Amygdala (tissue), 56 donors: ENCODE measurements at regions not wholly inside any gene's neighbourhood (a gene's known extent, or its start where the extent isn't known, plus 50 kb on each side); places are given as distances from the start of the nearest gene placed in this dataset.

Source experiments
- DNase-seq, 56 donors: peaks; one replicate each; lab custom pipeline; 2025; lab: John Stamatoyannopoulos, UW

DNA sequence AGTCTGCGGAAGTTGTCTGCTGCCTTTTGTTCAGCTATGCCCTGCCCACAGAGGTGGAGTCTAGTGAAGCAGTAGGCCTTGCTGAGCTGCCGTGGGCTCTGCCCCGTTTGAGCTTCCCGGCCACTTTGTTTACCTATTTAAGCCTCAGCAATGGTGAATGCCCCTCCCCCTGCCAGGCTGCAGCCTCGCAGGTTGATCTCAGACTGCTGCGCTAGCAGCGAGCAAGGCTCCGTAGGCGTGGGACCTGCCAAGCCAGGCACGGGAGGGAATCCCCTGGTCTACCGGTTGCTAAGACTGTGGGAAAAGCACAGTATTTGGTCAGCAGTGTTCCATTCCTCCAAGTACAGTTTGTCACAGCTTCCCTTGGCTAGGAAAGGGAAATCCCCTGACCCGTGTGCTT is 143.6 kb downstream of the DYRK2 start:
- no peak for DNase-seq

DNA sequence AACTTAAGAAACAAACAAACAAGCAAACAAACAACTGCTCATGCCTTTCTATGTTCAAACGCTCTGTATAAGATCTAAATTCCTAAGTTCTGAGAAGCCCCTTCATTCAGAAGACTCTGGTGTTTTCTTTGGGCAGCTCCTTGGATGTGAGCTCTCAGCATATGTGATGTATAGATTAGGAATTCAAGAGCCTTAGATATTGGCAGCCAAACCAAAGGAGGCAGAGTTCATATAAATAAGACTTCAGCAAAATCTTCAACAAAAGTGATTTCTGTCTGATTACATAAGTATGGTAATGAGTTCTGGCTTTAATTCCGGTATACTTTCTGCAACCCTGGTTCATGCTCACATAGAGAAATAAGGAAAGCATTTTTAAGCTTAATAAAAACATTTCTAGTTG is 145.6 kb downstream of the DYRK2 start:
- no peak for DNase-seq

DNA sequence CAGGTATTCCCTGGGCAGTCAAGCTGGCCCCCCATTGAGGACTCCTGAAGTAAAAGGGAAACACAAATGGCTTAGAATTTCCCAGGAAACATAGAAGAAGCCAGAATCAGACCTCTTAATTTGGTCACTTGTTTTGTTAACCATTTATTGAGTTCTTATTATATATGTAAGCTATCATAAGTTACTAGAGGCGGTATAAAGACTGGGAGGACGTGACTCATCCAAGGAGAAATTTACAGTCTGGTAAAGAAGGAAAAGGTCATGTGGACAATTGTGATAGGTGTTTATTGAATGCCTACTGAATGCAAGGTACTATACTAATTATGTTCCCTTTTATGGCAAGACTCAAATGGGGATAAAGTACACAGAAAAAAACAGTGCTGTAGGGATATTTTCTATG is 146.7 kb downstream of the DYRK2 start:
- no peak for DNase-seq

DNA sequence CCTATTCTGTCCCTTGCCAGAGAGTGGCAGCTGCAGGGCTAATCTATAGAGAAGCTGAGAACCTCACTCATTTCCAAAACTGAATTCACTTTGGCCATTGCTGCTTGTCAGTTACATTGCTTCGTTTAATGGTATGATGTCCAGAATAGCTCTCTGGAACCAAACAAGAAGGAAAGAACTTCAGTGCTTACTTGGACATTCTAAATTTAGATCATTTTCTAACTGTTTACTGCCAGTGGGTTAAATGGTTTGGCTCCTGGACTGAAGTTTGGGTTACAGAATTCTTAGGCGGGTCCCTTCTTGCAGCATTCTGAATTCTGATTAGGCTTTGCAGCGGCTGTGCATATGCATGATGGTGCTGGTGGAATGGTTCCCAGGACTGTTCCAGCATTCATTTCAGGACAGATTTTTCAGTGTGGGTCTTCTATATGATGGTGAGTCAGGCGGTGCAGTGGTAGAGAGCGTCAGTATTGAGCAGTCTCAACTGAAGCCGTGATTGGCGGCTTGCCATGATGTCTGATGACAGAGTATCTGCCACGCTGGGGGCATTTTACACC is 148.7 kb downstream of the DYRK2 start:
- DNase-seq: peak in 4 of 56 donors; percentile 2 to 16 (median 11)

DNA sequence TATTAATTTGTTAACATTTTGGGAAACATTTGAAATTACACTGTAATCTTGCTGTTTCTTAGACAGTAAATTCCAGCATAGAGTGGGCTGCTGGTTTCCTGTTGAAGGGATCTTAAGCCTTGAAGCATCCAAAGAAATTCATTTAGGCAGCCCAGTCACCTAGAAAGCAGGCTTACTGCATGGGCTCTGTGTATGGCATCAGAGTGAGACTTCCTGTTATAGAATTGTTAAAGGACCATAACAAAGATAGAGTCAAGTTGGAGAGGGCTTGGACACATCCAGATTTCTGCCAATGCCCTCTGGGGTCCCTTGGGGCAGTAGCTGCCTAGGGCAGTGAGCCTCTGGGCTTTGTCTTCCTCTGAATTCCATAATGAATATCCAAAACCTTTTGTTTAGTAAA is 149.2 kb downstream of the DYRK2 start:
- no peak for DNase-seq

DNA sequence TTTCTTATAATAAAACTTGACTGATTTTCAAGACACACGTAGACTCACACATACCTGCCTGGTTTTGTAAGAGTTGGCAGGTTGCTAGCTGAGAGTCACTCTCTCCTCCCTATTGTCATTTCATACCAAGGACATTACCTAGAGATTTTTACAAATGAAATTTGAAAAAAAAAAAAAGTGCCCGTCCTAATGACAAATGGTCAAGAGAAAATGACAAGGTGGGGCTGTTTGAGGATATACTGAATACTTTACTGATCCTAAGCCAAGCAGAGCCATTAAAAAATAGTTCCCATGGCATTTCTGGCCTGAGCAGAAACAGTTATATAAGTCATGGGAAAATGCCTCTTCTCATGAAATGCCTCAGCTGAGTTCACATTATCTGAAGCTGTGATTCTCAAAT is 150.2 kb downstream of the DYRK2 start:
- DNase-seq: no peak

DNA sequence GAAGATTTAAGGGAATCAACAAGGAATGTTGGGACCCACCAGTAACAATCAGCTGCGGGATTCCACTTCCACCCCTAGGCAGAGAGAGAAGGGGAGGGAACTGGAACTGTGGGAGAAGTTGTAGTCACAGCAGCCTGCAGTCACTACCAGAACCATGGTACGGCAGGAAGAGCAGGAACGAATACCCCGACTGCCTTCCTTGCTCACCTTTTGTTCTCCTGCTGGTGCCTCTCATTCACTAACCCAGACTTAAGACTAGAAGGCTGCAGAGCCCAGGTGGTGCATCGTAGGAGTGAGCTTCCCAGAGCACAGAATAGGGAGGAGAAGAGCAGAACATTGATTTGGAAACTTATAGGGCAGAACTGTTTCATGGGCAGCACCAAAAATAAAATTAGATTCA is 154.2 kb downstream of the DYRK2 start:
- no peak for DNase-seq

DNA sequence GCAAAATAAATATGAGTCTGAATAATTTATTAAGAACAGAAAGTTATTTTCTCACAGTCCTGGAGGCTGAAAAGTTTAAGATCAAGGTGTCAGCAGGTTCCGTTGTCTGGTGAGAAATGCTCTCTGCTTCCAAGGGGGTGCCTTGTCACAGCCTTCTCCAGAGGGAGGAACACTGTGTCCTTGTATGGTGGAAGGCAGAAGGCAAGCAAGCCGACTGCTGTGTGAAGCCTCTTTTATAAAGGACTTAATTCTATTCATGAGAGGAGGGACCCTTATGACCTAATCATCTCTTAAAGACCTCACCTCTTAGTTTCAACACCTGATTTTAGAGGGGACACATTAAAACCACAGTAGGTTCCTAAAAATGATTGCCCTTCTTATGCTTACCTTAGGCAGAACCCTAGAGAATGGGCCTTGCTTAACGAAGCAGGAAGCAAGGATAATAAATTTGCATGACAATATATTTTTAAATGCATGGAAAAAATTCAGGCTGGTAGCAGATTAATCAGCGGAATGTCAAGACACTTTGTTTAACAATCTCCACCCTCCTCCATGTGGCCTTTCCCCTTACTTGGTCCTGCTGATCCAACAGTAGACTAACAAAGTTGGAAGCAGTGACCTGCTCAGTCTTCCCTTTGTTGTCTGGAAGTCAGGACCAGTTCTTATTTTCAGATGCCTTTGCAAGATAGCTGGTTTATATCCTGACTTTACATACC is 154.9 kb downstream of the DYRK2 start:
- DNase-seq: no peak

DNA sequence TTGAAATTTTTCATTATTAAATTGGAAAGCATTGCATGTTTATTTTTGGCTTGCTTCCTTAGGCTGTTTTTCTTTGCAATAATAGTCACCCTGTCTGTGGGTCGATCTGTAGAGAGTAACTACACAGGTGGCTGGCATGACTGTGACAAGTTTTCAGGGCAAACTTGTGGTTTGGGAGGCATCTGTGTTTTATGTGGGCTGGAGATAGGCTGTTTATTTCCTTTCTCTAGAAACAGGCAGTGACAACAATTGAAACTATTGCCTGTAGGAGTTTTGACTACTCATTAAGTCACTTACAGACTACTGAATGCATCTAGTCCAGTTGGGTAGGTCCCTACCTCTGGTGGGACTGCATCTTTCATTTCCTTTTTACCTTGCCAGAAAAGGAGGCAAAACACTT is 155.6 kb downstream of the DYRK2 start:
- DNase-seq: peak in 1 of 56 donors; percentile 12

DNA sequence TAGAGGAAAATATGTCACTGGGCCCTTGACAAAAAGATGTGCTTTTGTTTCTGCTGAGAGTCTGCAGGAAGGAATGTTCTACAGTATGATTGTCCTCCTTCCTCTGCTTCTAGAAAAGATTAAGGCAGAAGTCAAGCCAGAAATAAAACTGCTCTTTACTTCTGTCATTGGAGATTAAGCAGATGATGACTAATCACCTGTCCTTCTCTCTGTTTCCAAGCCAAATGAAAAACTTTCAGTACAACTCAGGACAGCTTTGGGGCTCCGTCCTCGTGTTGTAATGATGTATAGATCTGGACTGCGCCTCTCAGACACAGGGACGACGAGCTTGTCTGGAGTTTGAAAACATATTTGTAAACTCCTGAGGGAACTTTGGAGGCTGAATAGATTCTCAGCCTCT is 159.3 kb downstream of the DYRK2 start:
- no peak for DNase-seq

DNA sequence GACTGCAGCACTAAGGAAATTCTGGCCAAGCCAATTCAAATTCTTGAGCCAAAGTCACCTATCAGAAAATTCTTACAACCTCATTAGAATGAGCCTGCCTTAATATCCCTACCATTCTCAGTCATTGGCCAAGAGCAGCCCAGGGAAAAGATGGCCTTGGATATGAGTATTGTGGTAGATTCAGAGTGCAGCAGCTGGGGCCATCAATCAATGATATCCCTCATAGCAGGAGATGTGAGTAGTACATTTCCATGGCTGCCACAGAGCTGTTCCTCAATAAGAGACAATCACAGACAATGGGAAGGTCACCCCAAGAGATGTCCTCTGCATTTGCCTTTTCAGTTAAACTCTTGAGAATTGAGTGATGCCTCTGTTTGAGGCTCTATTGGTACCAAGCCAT is 161.6 kb downstream of the DYRK2 start:
- no peak for DNase-seq

DNA sequence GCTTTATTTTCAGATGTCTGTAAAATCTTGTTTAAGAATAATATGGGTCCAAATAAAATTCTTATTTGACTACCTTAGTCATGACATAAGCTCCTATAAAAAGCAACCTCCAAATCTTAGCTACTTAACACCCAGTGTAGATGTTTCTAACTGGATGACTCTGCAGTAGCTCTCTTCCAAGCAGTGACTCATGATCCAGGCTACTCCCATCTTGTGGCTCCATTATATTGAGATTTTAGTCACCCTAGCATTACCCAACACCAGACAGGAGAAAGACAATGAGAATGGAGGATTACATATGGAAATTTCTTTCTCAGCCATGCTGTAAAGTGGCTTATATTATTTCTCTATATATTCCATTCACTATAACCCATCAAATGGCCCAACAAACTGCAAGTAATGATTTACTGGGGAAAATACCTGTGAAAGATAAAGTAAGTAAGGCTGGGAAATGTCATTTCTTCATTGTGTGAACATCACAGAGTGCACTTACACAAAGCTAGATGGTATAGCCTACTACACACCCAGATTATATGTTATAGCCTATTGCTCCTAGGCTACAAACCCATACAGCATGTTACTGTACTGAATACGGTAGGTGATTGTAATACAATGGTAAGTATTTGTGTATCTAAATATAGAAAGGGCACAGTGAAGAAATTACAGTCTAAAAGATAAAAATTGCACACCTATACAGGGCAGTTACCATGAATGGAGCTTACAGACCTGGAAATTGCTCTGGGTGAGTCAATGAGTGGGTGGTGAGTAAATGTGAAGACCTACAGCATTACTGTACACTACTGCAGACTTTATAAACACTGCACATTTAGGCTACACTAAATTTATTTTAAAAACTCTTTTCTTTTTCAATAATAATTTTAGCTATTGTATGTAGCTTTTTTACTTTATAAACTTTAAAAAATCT is 163.2 kb downstream of the DYRK2 start:
- DNase-seq: no peak

DNA sequence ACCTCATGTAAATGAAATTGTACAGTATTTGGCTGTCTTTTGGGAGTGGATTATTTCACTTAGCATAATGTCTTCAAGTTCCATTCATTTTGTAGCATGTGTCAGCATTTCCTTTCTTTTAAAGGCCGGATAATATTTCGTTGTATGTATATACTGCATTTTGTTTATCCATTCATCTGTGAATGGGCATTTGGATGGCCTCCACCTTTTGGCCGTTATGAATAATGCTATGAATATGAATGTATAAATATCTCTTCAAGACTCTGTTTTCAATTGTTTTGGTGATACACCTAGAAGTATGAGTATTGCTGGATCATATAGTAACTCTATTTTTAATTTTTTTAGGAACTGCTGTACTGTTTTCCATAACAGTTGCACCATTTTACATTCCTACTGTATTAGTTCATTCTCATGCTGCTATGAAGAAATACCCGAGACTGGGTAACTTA is 164.9 kb downstream of the DYRK2 start:
- no peak for DNase-seq

DNA sequence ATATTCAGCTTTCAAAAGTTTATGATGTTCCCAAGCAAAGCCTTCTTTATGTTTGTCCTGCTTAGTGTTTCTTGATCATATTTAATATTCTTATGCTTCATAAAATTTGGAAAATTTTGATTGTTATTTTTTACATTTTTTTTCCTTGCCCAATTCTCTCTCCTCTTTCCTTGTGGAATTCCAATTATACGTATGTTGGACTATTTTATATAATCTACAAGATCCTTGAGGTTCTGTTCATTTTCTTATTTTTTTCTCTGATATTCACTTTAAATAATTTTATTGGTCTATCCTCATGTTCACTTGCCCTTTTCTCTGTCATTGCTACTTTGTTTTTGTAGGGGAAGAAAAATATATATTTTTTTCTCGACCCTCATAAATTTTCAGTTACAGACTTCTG is 167.7 kb downstream of the DYRK2 start:
- DNase-seq: no peak

DNA sequence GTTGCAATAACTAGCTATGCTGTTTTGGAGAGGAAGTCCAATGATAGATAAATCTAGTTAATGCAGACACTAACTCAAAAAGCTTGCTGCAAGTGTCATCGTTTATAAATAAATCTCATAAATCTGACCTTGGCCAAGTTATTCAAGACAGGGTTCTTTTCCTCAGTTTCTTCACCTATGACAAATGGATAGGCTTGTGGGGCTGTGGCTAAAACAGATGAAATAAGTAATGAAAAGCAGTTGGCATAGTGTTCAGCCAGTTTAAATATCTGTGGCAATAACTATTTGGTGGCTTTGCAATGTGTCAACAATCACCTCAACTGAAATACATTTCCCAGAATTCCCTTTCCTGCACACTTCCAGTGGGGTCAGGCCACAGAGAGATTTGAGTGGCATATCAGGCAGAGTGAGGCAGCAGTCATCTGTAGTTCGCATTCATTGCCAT is 169.9 kb downstream of the DYRK2 start:
- DNase-seq: no peak

DNA sequence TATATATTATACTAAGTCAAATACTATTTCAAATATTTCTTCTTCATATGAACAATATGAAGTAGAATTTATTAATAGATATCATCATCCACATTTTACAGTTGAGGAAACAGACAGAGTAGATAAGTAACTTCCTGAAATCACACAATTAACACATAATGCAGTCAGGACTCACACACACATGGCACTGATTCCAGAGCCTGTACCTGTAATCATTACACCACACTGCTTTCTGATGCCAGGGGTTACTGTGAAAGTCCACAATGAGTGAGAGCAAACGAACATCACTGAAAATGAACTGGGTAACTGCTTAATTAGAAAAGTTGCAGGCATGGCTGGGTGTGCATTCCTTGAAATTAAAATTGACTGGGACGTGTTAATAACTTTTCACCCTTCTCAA is 169.3 kb upstream of the IFNG-AS1 start:
- DNase-seq: no peak

DNA sequence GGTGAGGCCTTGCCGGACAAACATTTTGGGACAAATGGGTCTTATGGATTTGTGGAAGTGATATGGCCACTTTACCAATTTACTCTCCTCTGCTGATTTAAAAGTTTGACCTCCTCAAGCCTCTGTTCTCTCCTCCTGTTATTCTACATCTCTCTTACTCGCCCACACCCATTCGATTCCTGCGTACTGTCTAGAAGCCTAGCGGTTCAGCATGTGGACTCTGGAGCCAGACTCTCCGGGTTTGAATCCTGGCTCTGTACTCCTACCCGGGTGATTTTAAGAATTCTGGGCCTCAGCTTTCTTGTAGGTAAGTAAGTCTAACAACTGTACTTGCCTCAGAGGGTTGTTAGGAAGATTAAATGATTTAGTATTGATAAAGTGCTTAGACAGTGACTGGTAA is 168.6 kb upstream of the IFNG-AS1 start:
- no peak for DNase-seq

DNA sequence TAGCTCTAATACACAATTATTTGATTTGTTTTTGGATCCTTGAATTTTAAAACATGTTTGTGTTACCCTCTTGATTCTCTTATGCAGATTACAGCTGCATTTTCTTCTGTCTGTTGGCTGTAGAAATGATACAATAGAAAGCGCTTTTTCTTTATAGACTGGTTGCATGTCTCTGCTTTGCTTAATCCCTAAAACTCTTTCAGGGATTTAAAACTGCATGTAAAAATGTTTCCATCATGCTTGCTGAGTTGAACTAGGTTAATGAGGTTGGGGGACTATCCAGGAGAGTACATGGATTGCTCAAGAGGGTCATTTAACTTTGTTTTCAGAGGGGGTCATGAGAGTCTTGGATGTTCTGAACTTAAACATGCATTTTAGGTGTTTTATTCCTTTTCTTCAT is 166.4 kb upstream of the IFNG-AS1 start:
- no peak for DNase-seq

DNA sequence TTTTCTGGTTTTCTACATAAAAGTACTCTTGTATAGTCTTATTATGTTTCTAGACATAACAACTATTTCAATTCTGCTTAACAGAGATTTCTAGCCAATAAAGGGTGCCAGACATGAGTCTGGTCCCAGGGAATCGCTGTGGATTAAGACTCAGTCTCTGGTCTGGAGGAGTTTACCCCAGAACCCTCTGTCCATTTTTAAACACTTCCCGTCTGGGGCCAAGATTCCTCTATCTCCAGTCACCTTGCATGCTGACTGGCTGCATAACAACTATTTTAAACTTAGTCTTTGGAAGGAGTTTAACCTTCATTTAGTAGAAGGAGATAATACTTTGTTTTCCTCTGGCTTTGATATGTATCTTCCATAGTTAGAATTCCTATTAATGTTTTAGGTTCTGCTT is 163.1 kb upstream of the IFNG-AS1 start:
- DNase-seq: no peak

DNA sequence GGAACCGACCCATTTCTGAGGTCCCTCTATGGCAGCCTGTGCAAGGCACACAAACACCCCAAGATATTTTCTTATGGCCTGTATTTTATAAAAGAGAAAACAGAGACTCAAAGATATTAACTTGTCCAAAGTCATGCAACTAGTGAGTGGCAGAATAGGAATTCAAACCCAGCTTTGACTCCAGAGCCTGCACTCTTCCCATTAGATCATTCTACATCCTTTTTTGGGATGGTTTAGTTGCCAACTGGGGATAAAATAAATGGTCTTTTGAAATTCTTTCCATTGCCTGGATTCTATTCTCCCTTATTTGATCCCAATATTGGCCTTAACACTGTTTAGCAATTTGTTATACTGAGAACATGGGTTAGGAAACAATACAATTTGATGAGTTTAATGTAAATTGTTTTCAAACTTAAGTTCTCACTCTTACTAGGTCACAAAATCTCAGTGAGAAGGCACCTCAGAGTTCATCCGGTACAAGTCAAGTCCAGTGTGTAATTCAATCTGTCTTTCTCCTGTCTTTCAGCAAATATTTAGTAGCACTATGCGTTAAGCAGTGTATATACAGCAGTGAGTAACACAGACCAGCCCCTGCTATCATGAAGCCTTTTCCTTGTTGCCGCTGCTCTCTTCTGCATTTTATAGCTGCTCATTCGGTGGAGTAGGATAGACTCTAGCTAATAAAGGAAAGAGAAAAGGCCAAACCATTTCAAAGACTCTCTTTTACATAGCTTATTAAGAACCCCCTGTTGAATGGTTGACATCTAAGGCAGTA is 162.1 kb upstream of the IFNG-AS1 start:
- no peak for DNase-seq
